ENCODE measurements at regions not wholly inside any gene's neighbourhood (a gene's known extent, or its start where the extent isn't known, plus 50 kb on each side); places are given as distances from the start of the nearest gene placed in this dataset.

DNA sequence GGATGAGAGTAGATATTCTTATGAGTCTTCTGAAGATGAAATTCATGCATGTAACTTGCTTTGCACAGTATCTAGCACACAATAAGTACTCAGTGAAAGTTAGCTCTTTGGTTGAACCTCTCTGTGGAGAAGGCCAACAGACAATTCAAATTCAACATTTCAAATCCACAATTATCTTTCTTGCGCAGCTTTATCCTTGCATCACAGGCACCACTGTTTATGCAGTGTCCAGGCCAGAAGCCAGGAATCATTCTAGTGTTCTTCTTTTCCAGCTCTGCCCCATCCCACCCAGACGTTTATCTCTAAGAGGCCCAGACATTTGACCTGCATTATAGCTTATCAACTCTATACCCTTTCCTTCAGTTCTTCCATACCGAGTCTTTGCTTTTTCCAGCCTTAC lies 254.7 kb upstream of the OBI1 start:
- Histone ChIP-seq H2AFZ (ENCODE audit: low read depth, low read length) (no peak overlapping the region), H3K27ac (ENCODE audit: low read length) (no peak overlapping the region), H3K9me3 (ENCODE audit: low read length) (no peaks in the 10 kb centered on the region), H3K9me2 (ENCODE audit: insufficient read depth, low read length) (no peaks in the 10 kb centered on the region), H3K27me3 (ENCODE audit: insufficient read depth, low read depth, low read length) (no peaks in the 10 kb centered on the region), H4K20me1 (ENCODE audit: insufficient read depth) (no peaks in the 10 kb centered on the region), H3K9ac (ENCODE audit: low read length) (no peak overlapping the region), H3K4me2 (ENCODE audit: low read length) (no peak overlapping the region), H3K79me2 (replicated peaks; ENCODE audit: insufficient read depth, low read length) (no peaks in the 10 kb centered on the region), H3K4me3 (ENCODE audit: low read length) (no peak overlapping the region), H3K36me3 (ENCODE audit: insufficient read depth, low read length) (no peaks in the 10 kb centered on the region), H3F3A (ENCODE audit: insufficient read depth, low read length, poor library complexity, severe bottlenecking) (no peaks in the 10 kb centered on the region)
- TF ChIP-seq EP300 (conservative IDR thresholded peaks at IDR 0.05; ENCODE audit: poor library complexity, severe bottlenecking): no peak
- TF ChIP-seq RAD21 (conservative IDR thresholded peaks at IDR 0.05): no peak
- no peak for TF ChIP-seq POLR2AphosphoS5 (IDR thresholded peaks at IDR 0.05)
- TF ChIP-seq TAF1 (IDR thresholded peaks at IDR 0.05; ENCODE audit: low read depth): no peak
- no peak for TF ChIP-seq REST (IDR thresholded peaks at IDR 0.05; ENCODE audit: borderline replicate concordance)
- no peak for TF ChIP-seq SMC3 (conservative IDR thresholded peaks at IDR 0.05; ENCODE audit: poor library complexity)
- no peak for TF ChIP-seq MXI1 (conservative IDR thresholded peaks at IDR 0.05; ENCODE audit: poor library complexity, severe bottlenecking)
- TF ChIP-seq EZH2 (IDR thresholded peaks at IDR 0.05; ENCODE audit: borderline replicate concordance, insufficient read depth, low read length, poor library complexity, severe bottlenecking): no peak
- TF ChIP-seq, protein P1, sequence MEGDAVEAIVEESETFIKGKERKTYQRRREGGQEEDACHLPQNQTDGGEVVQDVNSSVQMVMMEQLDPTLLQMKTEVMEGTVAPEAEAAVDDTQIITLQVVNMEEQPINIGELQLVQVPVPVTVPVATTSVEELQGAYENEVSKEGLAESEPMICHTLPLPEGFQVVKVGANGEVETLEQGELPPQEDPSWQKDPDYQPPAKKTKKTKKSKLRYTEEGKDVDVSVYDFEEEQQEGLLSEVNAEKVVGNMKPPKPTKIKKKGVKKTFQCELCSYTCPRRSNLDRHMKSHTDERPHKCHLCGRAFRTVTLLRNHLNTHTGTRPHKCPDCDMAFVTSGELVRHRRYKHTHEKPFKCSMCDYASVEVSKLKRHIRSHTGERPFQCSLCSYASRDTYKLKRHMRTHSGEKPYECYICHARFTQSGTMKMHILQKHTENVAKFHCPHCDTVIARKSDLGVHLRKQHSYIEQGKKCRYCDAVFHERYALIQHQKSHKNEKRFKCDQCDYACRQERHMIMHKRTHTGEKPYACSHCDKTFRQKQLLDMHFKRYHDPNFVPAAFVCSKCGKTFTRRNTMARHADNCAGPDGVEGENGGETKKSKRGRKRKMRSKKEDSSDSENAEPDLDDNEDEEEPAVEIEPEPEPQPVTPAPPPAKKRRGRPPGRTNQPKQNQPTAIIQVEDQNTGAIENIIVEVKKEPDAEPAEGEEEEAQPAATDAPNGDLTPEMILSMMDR (IDR thresholded peaks at IDR 0.05; ENCODE audit: poor library complexity, severe bottlenecking): no peak

DNA sequence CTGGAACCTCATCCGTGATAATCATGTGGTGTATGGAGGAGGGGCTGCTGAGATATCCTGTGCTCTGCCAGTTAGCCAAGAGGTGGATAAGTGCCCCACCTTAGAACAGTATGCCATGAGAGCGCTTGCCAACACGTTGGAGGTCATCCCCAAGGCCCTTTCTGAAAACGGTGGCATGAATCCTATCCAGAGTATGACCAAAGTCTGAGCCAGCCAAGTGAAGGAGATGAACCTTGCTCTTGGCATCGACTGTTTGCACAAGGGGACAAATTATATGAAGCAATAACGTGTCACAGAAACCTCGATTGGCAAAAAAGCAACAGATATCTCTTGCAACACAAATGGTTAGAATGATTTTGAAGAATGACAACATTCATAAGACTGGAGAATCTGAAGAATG lies 251.2 kb upstream of the OBI1 start:
- Histone ChIP-seq H3K4me3 (ENCODE audit: low read length) (no peak overlapping the region), H3K36me3 (ENCODE audit: insufficient read depth, low read length) (no peaks in the 10 kb centered on the region), H4K20me1 (ENCODE audit: insufficient read depth) (no peaks in the 10 kb centered on the region), H3K9me3 (ENCODE audit: low read length) (no peaks in the 10 kb centered on the region), H3K79me2 (replicated peaks; ENCODE audit: insufficient read depth, low read length) (no peaks in the 10 kb centered on the region), H3K9ac (ENCODE audit: low read length) (no peak overlapping the region), H3F3A (ENCODE audit: insufficient read depth, low read length, poor library complexity, severe bottlenecking) (no peaks in the 10 kb centered on the region), H3K9me2 (ENCODE audit: insufficient read depth, low read length) (no peaks in the 10 kb centered on the region), H3K27ac (ENCODE audit: low read length) (no peak overlapping the region), H3K4me2 (ENCODE audit: low read length) (no peak overlapping the region), H3K27me3 (ENCODE audit: insufficient read depth, low read depth, low read length) (no peaks in the 10 kb centered on the region), H2AFZ (ENCODE audit: low read depth, low read length) (no peak overlapping the region)
- no peak for TF ChIP-seq RAD21 (conservative IDR thresholded peaks at IDR 0.05)
- TF ChIP-seq EP300 (conservative IDR thresholded peaks at IDR 0.05; ENCODE audit: poor library complexity, severe bottlenecking): no peak
- TF ChIP-seq SMC3 (conservative IDR thresholded peaks at IDR 0.05; ENCODE audit: poor library complexity): no peak
- TF ChIP-seq TAF1 (IDR thresholded peaks at IDR 0.05; ENCODE audit: low read depth): no peak
- no peak for TF ChIP-seq EZH2 (IDR thresholded peaks at IDR 0.05; ENCODE audit: borderline replicate concordance, insufficient read depth, low read length, poor library complexity, severe bottlenecking)
- TF ChIP-seq, protein P1 (IDR thresholded peaks at IDR 0.05; ENCODE audit: poor library complexity, severe bottlenecking): no peak
- TF ChIP-seq REST (IDR thresholded peaks at IDR 0.05; ENCODE audit: borderline replicate concordance): no peak
- TF ChIP-seq MXI1 (conservative IDR thresholded peaks at IDR 0.05; ENCODE audit: poor library complexity, severe bottlenecking): no peak
- no peak for TF ChIP-seq POLR2AphosphoS5 (IDR thresholded peaks at IDR 0.05)
